ENCODE measurements at regions not wholly inside any gene's neighbourhood (a gene's known extent, or its start where the extent isn't known, plus 50 kb on each side); places are given as distances from the start of the nearest gene placed in this dataset.

- TF ChIP-seq, protein P1, sequence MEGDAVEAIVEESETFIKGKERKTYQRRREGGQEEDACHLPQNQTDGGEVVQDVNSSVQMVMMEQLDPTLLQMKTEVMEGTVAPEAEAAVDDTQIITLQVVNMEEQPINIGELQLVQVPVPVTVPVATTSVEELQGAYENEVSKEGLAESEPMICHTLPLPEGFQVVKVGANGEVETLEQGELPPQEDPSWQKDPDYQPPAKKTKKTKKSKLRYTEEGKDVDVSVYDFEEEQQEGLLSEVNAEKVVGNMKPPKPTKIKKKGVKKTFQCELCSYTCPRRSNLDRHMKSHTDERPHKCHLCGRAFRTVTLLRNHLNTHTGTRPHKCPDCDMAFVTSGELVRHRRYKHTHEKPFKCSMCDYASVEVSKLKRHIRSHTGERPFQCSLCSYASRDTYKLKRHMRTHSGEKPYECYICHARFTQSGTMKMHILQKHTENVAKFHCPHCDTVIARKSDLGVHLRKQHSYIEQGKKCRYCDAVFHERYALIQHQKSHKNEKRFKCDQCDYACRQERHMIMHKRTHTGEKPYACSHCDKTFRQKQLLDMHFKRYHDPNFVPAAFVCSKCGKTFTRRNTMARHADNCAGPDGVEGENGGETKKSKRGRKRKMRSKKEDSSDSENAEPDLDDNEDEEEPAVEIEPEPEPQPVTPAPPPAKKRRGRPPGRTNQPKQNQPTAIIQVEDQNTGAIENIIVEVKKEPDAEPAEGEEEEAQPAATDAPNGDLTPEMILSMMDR (IDR thresholded peaks at IDR 0.05): no peak
- TF ChIP-seq POLR2AphosphoS5 (IDR thresholded peaks at IDR 0.05): no peak
These were observed 77.5 kb upstream of the IFNG-AS1 start for GRCh38 chr12:67911789-67912188.

All from gastroesophageal sphincter (tissue), 3 donors.